HepG2 (cell line): ENCODE measurements at regions not wholly inside any gene's neighbourhood (a gene's known extent, or its start where the extent isn't known, plus 50 kb on each side); places are given as distances from the start of the nearest gene placed in this dataset.

Experiments used
- ATAC-seq: fragments of 200-7000 bp; cut with Tn5 transposase; 3 replicates; pipeline ENCODE4 v1.9.1; 2020; ENCODE audit warnings: mild to moderate bottlenecking, moderate library complexity
- BruUV-seq: library from RNA; stranded (reverse); fragments of 400-500 nt; replicated peaks from 2 replicates; lab custom pipeline; 2021; lab: Mats Ljungman, UMichigan
- CTCF ChIA-PET: fragments of 300-600 bp; formaldehyde crosslinking; extraction: SDS; loops from one replicate; lab custom pipeline; 2021; ENCODE audit warnings: low total read pairs, inconsistent platforms, low intra/inter-chr PET ratio; lab: Yijun Ruan, JAX
- POLR2A ChIA-PET: fragments of 350-600 bp; sonication (Branson Sonifier 250); formaldehyde crosslinking; loops from one replicate; lab custom pipeline; 2020; ENCODE audit warnings: antibody characterized with exemption, inconsistent platforms; lab: Yijun Ruan, JAX
- DNase-seq: peaks from one replicate; pipeline ENCODE4 v3.0.0-alpha.2; 2015; ENCODE audit warnings: low spot score
- FAIRE-seq: peaks from 3 replicates; lab custom pipeline; 2011; peaks lifted over from hg19 to GRCh38; lab: Jason Lieb, UNC
- H2AFZ ChIP-seq: one replicate; pipeline ENCODE4 v1.6.1; 2011; ENCODE audit warnings: low read length, inconsistent platforms
- H3K27ac ChIP-seq: fragments of 300-600 bp; 3 replicates; pipeline ENCODE4 v1.8.0; 2011; ENCODE audit warnings: mixed run types, mild to moderate bottlenecking, mixed read lengths, low read length, inconsistent platforms; ENCODE audit not compliant: insufficient read depth; ENCODE audit errors: extremely low read length
- H3K27me3 ChIP-seq, 2 experiments: fragments of 200-600 bp in 1 of 2; 2 replicates in 1 of 2; 3 replicates in 1 of 2; pipeline versions ENCODE4 v1.6.0 to v1.8.0; 2011; ENCODE audit warnings: low read length in 2 of 2, mild to moderate bottlenecking in 2 of 2, moderate library complexity in 2 of 2, inconsistent platforms in 1 of 2; ENCODE audit not compliant: insufficient read depth in 2 of 2, control insufficient read depth in 1 of 2
- H3K36me3 ChIP-seq, 2 experiments: fragments of 200-600 bp in 1 of 2; replicated peaks in 1 of 2; 2 replicates in 1 of 2; 3 replicates in 1 of 2; pipeline versions ENCODE4 v1.5.1 to v1.8.0; 2011; ENCODE audit warnings: low read length in 2 of 2, inconsistent platforms in 1 of 2; ENCODE audit not compliant: insufficient read depth in 2 of 2, control insufficient read depth in 1 of 2
- H3K4me1 ChIP-seq: 2 replicates; pipeline ENCODE4 v1.5.1; 2012; ENCODE audit warnings: low read length, inconsistent platforms; ENCODE audit not compliant: insufficient read depth
- H3K4me2 ChIP-seq: 2 replicates; pipeline ENCODE4 v1.6.0; 2011; ENCODE audit warnings: low read depth, low read length, inconsistent platforms
- H3K4me3 ChIP-seq, 3 experiments: fragments of 200-600 bp in 1 of 3; sonication (generic), shearing (Covaris generic) in 1 of 3; replicated peaks in 1 of 3; 2 replicates each; pipeline ENCODE4 v1.5.1; 2011 to 2016; ENCODE audit warnings: low read length in 3 of 3, inconsistent platforms in 2 of 3, low read depth in 2 of 3, mild to moderate bottlenecking in 2 of 3, control low read depth in 1 of 3, mixed read lengths in 1 of 3; ENCODE audit not compliant: insufficient read depth in 1 of 3
- H3K79me2 ChIP-seq: one replicate; pipeline ENCODE4 v1.6.1; 2011; ENCODE audit warnings: low read length, inconsistent platforms; ENCODE audit not compliant: insufficient read depth
- H3K9ac ChIP-seq: 2 replicates; pipeline ENCODE4 v1.6.0; 2011; ENCODE audit warnings: mild to moderate bottlenecking, low read depth, low read length, inconsistent platforms; ENCODE audit not compliant: insufficient read depth
- H3K9me3 ChIP-seq: 2 replicates; pipeline ENCODE4 v1.5.1; 2012; ENCODE audit warnings: mild to moderate bottlenecking, low read length
- H4K20me1 ChIP-seq: 2 replicates; pipeline ENCODE4 v1.6.0; 2011; ENCODE audit warnings: inconsistent platforms, mild to moderate bottlenecking, low read length, moderate library complexity; ENCODE audit not compliant: insufficient read depth
- E2F2 ChIP-seq: sonication (generic); formaldehyde crosslinking; IDR thresholded peaks from 2 replicates; pipeline ENCODE4 v1.4.0; 2020; ENCODE audit warnings: missing genetic modification reagents, borderline replicate concordance
- KLF13 ChIP-seq: sonication (generic); formaldehyde crosslinking; IDR thresholded peaks from 2 replicates; pipeline ENCODE4 v1.4.0; 2020; ENCODE audit warnings: mild to moderate bottlenecking, missing genetic modification reagents
- MTA3 ChIP-seq: sonication (generic); formaldehyde crosslinking; IDR thresholded peaks from 2 replicates; pipeline ENCODE4 v1.4.0; 2020; ENCODE audit warnings: missing genetic modification reagents
- NFIB ChIP-seq: sonication (generic); formaldehyde crosslinking; IDR thresholded peaks from 2 replicates; pipeline ENCODE4 v1.9.0; 2021; ENCODE audit warnings: missing genetic modification reagents, mild to moderate bottlenecking, borderline replicate concordance
- SAP130 ChIP-seq: IDR thresholded peaks from 2 replicates; pipeline ENCODE4 v1.6.1; 2016; ENCODE audit warnings: low read depth
- SRY ChIP-seq: sonication (generic); formaldehyde crosslinking; IDR thresholded peaks from 2 replicates; pipeline ENCODE4 v1.8.0; 2022; ENCODE audit warnings: mild to moderate bottlenecking, missing genetic modification reagents
- XRCC5 ChIP-seq: fragments of 200-400 bp; formaldehyde crosslinking; optimal IDR thresholded peaks from 2 replicates; pipeline ENCODE3; 2017; ENCODE audit warnings: mild to moderate bottlenecking, low read length
- ZBTB40 ChIP-seq, 2 experiments: fragments of 450-650 bp in 1 of 2; sonication (generic) in 1 of 2; formaldehyde crosslinking in 1 of 2; IDR thresholded peaks; 2 replicates each; pipeline versions ENCODE4 v1.6.1 to v1.8.0; 2016 to 2022; ENCODE audit warnings: antibody characterized with exemption in 1 of 2, mild to moderate bottlenecking in 1 of 2, missing genetic modification reagents in 1 of 2
- ZFP62 ChIP-seq: sonication (generic); formaldehyde crosslinking; IDR thresholded peaks from 2 replicates; pipeline ENCODE4 v1.4.0; 2020; ENCODE audit warnings: missing genetic modification reagents
- ZNF230 ChIP-seq: sonication (generic); formaldehyde crosslinking; IDR thresholded peaks from 2 replicates; pipeline ENCODE4 v1.4.0; 2020; ENCODE audit warnings: mild to moderate bottlenecking, missing genetic modification reagents
- ZNF235 ChIP-seq: sonication (generic); formaldehyde crosslinking; IDR thresholded peaks from 2 replicates; pipeline ENCODE4 v1.8.1; 2023; ENCODE audit warnings: mild to moderate bottlenecking, missing genetic modification reagents, borderline replicate concordance
- ZNF576 ChIP-seq: sonication (generic); formaldehyde crosslinking; IDR thresholded peaks from 2 replicates; pipeline ENCODE4 v1.4.0; 2020; ENCODE audit warnings: mild to moderate bottlenecking, missing genetic modification reagents
- ZNF816 ChIP-seq: sonication (generic); formaldehyde crosslinking; IDR thresholded peaks from 2 replicates; pipeline ENCODE4 v1.8.0; 2022; ENCODE audit warnings: missing genetic modification reagents, mild to moderate bottlenecking, borderline replicate concordance
- WGBS: methylation state at CpG from one replicate; pipeline ENCODE4 v1.1.6; 2017; ENCODE audit warnings: low lambda C conversion rate; 5-methylcytosine and 5-hydroxymethylcytosine counted together
- in situ Hi-C: cut with HindIII; loops from 2 replicates; pipeline ENCODE4 v1.10.0; 2017; ENCODE audit warnings: low pct_unique_long_range_greater_than_20kb; ENCODE audit not compliant: extremely low pct_ligation_motif_present
- intact Hi-C: fragments of 100-400 bp; cut with micrococcal nuclease; formaldehyde crosslinking; loops from one replicate; pipeline ENCODE4 v1.10.0; 2022; ENCODE audit not compliant: unreplicated experiment

- Histone ChIP-seq H3K79me2 (no peaks in the 10 kb centered on the region), H2AFZ (no peak overlapping the region), H3K27me3 (peaks cover 0 to 2% of the 10 kb centered on the region in 2 experiments; a peak in 1 of 5 replicates), H3K36me3 (no peaks in the 10 kb centered on the region), H3K4me1 (peaks cover 32% of the 10 kb centered on the region), H3K9me3 (peaks cover 14% of the 10 kb centered on the region), H4K20me1 (no peaks in the 10 kb centered on the region), H3K4me2 (no peak overlapping the region), H3K9ac (no peak overlapping the region), H3K4me3 (no peak overlapping the region), H3K27ac (no peak overlapping the region)
- POLR2A ChIA-PET, result no interaction called here
- TF ChIP-seq NFIB (CRISPR knock-in tag) (no peak), MTA3 (CRISPR knock-in tag) (no peak), ZNF230 (CRISPR knock-in tag) (no peak), ZNF816 (no peak), SAP130 (CRISPR knock-in tag) (no peak), ZNF576 (CRISPR knock-in tag) (no peak), ZBTB40 (IDR thresholded peaks at IDR 0.05) (no peak), ZBTB40 (CRISPR knock-in tag; IDR thresholded peaks at IDR 0.05) (no peak), ZNF235 (CRISPR knock-in tag) (no peak), ZFP62 (CRISPR knock-in tag) (no peak), E2F2 (CRISPR knock-in tag) (no peak), XRCC5 (no peak), KLF13 (CRISPR knock-in tag) (no peak), SRY (CRISPR knock-in tag) (no peak)
- FAIRE-seq (no peak), ATAC-seq (no peak), DNase-seq (no peak)
- WGBS, result 85% methylated on average over 1 of the region's 1 CpG
- CTCF ChIA-PET, result no interaction called here
- no TSS peak for BruUV-seq
- intact Hi-C loops, result no loop called here
- in situ Hi-C loops, result no loop called here
Measured at GRCh38 chr14:76657404-76657803, 103.9 kb upstream of the VASH1 start.
